NCI-H146 (cell line): ENCODE measurements at regions not wholly inside any gene's neighbourhood (a gene's known extent, or its start where the extent isn't known, plus 50 kb on each side); places are given as distances from the start of the nearest gene placed in this dataset.
"Not testable (repeated sequence)": the region's sequence is repeated elsewhere in the genome, so short reads cannot be mapped to it uniquely, and the experiment has no call there.

Experiments
- DNase-seq: peaks from one replicate; lab custom pipeline; 2025; lab: John Stamatoyannopoulos, UW

DNA sequence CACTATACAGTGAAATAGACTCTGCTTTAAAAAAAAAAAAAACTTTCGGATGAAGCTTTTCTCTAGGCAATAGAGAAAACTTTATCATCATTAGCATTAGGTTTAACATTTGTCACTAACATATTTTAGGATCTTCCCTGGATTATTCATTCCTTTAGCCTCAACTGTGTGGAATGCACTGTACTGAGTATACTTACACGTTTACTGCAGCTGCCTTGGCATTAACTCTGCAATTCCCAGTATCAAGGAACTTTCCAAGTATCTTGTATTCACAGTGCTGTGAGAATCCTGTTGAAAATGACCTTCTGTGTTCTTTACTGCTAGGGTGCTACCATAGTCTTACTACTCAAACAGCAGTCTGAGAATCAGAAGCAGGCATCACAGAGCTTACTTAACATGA, 328.2 kb upstream of the COL3A1 start:
- no peak for DNase-seq

DNA sequence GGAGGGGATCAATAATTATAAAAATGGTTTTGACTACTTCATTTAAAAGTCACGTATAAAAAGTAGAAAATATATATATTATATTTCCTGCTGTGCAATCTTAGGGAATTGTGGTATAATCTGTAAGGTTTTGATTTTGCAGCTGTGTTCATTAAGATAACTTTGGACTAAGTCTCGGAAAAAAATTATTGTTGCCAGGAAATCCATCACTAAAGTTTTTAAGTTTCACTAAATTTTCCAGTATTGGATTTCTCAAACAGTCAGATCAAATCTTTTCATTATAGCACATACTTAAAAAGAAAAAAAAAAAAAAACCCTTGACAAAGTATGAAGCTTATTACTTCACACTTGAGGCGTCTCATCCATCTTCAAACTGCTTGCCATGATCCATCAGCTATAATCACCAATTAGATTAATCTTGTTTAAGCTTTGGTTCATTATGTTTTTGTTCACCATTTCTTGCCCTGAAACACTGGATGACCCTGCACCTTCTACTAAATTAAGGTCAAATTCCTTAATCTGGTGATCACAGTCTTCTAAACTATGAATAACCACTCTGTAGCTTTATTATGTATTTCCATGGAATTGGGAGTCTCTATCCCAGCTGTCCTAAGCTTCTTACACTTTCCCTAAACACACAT, 326.6 kb upstream of the COL3A1 start:
- DNase-seq, result no peak

DNA sequence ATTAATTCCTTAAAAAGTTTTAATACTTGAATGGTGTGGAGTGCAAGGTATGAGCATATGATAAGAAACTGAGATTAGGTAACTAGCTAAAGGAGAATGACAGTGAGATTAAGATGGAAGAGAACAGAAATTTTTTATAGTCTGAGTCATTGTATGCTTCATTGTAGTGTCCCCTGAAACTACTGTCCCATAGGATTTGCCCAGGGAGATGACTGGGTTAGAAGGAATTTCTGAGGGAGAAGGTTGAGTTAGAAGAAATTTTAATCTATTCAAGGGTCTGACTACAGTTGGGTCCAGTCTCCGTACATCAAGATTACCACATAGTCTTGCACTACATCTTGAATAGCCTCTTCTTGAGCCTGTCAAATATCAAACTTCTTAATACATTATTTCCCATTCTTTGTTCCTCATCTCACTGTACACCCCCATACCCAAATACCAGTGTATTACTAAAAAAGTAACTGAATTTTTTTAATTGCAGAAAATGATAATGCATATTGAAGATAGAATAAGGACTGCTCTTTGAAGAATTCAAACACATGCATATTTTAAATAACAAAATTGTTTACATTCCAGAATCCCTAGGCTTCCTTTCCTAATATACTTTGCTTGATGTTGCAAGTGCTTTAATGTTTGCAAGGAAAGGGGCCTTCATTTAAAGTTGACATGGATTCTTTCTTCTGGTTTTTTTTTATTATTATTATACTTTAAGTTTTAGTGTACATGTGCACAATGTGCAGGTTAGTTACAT, 314.3 kb upstream of the COL3A1 start:
- DNase-seq, result no peak

DNA sequence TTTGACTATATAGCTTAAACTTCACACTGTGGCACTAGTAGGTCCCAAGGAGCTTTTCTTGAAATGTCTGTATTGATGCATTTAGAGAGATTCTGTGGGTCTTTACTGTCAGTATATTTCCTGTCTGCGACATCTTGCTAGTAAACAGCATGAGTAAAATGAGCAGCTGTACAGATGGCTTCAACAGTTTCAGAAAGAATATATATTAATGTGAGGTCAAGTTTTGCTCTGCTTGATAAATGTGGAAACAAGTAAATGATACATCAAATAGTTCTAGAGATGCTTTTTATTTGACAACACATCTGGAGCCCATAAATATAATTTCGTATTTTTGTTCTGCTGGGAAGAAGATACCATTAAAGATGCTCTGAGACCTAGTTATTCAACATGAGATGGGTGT, 310.9 kb upstream of the COL3A1 start:
- DNase-seq, result no peak

DNA sequence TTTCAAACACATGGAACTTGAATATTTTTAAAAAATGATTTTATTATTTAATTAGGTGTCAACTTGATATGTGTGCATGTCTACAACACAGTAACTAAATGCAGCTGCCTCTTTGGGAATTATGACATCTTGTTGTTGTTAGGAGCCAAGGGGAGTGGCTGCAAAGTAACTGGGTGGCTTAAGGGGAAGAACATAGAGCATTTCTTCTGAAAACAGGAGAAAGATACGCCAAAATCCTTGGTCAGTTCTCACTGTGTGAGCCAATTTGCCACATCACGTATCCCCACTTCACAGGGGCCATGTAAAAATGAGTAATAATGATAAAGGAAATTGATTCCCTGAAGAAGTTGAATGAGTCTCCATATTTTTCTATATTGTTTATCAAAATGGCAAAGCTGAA, 309.8 kb upstream of the COL3A1 start:
- no peak for DNase-seq

DNA sequence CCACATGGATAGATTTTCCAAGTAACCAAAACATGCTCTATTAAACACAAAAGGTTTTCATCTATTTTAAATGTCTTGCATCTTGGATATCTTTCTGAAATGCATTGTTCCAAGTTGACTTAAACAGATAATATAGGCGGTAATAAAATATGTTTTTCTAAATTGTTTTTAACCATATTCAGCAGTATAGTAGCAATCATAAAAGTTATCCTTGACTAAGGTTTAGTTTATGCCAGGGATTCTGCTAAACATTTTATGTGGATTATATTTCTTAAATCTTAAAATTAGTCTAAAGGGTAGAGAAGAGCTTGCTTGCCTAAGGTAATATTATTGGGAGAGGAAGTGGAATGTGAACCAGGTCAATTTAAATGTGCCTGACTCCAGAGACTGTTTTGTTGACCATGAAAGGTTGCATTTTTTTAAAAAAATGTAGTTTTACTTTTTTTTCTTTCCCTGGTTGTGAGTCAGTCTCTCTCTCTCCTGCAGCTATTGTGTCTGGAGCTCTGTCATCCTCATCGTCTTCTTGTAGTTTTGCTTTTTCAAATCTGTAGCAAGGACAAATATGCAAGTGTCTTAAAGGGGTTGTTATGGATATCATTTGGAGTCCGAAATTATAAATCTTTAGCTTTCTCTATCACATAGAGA, 309.1 kb upstream of the COL3A1 start:
- DNase-seq, result no peak

DNA sequence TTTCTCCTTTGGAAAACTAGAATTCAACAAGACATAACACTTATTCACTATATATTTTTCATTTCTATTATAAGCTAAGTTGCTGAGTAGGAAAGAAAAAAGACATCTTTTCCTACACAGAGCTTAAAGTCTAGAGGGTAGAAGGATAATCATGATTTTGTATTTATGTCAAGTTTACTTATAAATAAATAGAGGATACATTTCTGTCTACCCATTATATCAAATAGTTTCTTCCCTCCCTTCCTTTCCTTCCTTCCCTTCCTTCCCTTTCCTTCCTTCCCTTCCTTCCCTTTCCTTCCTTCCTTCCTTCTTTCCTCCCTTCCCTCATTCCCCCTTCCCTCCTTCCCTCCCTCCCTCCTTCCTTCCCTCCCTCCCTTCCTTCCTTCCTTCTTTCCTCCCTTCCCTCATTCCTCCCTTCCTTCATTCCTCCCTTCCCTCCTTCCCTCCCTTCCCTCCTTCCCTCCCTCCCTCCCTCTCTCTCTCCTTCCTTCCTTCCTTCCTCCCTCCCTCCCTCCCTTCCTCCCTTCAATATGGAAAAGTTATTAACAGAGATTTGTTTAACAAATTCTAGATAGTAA, 308.4 kb upstream of the COL3A1 start:
- DNase-seq, result no peak

DNA sequence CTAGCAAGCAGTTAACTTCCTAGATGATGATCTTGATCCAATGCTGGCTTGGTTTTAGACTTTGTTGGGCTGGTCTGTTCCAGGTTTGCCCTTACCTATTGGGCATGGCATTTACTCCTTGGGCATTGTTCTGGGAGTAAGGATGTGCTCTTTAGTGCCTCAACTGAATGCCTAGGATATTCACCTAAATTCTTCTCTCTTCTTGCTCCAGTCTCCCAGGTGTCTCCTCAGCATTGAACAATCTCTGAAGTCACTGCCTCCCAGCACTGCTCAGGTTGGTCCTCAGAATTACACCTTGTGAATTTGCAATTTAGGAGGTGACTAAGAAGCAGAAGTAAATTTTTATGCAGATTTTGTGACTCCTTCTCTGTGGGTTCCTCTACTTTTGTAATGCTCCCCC, 307.7 kb upstream of the COL3A1 start:
- DNase-seq, result no peak

DNA sequence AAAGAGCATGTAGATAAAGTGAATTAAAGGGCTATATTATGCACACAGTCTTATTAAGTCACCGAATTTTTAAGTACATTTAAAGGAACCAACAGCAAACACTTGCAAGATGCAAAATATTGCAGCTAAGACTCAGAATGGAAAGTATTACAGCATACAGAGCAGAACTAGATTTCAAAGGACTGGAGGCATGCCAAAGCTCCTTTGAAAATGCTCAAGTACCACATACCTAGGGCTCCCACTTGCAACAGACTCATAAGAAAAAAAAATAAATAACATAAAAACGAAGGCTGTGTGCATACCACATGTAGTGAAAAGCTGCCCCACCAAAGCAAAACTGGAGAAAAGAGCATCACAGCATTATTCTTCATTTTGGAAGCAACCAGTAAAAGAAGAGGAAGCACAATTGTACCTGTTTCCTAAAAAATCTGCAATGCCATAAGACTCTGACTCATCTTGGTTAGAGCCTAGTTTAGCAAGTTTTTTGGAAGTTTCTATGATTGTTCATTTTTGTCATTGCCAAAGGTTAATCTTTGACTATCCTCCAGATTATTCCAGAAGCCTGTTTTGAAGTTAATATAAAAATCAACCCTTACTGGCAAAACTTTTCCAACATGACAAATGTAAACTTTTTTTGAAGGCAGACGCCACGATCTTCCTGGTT, 306.0 kb upstream of the COL3A1 start:
- no peak for DNase-seq

DNA sequence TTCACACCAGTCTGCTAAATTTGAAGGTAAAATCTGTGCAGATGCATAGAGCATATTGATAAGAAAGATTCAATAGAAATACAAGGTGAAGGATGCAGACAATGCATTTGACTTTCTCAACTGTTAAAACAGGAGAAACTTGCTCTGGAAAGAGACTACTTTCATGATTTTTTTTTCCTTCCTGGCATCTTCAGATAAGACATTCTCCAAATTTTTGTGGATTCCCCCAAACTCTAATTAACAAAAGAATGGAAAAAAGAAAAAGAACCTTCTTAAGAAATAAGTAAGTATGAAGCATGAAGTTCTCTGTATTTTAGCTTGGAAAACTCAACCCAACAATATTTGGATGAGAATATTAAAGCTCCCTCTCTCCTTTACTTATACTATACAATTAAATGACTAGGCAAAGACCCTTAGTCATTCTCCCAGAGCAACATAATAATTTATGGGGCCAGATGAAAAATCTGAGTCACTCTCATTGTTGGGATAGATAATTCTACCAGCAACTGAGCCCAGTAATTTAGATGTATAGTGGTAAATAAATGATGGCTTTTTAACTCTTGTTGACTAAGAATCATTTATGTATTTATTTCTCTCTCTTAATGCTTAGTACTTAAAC, 298.7 kb upstream of the COL3A1 start:
- no peak for DNase-seq

DNA sequence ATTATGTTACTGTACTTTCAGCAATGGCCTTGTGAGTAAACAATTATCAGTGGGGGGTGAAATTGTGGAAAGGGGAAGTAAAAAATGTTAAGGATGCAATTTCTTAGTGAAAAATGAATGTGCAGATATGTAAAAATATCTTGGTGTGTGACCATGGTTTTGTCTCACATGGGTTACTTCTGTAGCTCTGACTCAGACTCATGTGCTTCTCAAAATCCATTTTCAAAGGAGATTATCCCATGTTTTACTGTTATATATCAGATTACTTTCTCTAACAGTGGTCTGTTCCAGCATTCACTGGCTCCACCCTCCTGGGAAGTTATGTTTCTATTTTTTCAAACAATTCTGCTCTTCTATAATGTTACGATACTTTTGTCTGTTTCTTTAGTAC, 298.2 kb upstream of the COL3A1 start:
- DNase-seq, result no peak

DNA sequence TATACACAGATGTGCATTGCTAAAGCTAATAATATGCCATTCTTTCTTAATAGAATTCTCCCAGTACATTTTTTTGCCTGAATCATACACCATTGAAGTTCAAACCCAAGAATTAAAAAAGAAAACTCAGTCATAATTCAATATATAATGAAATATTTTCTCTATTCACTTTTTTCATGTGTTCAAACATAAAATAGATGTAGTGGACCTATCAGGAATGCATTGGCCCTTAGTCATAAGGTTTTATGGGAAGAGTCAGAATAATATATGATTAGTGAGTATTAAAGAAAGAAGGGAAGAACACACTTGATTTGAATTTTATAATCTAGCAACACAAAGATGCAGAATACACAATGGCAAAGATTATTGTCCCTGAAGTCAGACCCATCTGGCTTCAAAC, 297.0 kb upstream of the COL3A1 start:
- no peak for DNase-seq

DNA sequence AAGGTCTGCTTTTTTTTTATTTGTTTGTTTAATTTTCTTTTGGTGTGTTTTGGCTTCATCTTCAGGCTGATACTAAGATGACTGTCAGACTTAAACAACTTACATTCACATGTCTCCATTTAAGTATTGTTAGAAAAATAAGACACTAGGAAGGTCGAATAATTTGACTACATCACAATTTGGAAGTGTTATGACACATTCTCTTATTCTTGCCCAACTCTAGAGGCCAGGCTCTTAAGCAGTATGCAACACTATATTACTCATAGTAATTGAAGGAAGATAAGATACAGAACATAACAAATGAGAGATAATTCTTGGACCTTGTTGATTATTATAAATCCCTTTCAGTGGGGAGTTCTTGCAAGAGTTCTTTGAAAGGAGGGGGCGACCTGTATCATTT, 295.3 kb upstream of the COL3A1 start:
- DNase-seq, result no peak

DNA sequence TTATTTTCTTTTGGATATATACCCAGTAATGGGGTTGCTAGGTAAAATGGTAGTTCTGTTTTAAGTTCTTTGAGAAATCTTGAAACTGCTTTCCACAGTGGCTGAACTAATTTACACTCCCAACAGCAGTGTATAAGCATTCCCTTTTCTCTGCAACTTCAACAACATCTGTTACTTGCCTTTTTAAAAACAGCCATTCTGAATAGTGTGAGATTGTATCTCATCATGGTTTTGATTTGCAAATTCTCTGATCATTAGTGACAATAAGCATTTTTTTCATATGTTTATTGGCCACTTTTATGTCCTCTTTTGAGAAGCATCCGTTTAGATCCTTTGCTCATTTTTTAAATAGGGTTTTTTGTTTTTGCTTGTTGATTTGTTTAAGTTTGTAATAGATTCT, 291.3 kb upstream of the COL3A1 start:
- DNase-seq, result no peak

DNA sequence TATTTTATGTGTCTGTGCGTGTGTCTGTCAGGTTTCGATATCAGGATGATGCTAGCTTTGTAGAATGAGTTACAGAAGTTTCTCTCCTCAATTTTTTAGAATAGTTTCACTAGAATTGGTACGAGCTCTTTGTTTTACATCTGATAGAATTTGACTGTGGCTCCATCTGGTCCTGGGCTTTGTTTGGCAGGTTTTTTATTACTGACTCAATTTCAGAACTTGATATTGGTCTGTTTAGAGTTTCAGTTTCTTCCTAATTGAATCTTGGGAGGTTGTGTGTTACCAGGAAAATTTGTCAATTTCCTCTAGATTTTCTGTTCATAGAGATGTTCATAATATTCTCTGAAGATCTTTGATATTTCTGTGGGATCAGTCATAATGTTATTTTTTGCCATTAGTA, 289.4 kb upstream of the COL3A1 start:
- no peak for DNase-seq

DNA sequence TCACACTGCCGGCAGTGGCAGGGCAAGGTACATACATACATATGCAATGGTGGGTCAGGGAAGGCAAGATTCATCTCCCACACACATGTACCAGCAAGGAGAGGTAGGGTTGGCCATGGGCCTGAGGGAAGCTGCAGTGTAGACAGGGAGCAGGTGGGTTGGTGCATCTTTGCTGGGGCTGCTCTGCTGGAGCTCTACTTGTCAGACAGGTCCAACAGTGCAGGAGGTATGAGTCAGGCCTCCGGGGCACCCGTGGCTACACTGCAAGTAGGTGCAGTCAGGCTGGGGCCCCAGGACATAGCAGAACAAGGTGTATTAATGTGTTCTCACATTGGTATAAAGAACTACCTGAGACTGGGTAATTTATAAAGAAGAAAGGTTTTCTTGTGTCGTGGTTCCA, 281.1 kb upstream of the COL3A1 start:
- DNase-seq, result no peak

DNA sequence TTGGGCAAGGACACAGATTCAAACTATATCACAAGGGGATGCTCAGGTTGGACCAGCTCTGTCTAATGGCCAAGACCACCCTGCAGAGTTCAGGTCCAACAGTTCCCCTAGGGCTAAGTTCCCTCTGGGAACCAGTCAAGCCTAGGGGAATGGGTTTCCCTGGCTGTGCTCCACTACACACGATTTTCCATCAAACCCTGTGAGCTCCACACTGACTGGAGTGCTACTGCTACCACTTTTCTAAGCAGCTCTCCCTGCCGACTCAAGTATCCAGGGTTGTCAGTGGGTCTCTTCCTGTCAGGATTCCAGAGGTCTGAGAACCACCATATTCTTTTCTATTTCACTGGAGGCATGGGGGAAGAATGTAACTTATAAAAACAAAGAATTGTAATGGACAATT, 280.4 kb upstream of the COL3A1 start:
- DNase-seq, result no peak

DNA sequence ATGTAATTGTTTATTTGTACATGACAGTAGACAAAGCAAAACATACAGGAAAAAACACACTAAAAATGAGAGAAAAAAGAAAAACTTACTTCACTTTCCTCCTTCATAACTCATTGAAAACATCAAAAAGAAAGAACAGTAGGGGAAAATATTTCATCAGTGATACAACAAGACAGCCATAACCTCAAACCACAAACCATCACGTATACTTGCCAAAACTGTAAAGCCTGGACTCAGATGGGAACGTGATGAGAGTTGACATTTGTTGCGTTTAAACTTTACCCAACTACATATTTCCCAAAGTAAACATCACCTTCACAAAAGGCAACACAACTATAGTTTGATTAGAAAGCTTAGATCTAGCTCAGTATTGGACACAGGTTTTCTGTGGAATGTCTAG, 278.2 kb upstream of the COL3A1 start:
- no peak for DNase-seq

DNA sequence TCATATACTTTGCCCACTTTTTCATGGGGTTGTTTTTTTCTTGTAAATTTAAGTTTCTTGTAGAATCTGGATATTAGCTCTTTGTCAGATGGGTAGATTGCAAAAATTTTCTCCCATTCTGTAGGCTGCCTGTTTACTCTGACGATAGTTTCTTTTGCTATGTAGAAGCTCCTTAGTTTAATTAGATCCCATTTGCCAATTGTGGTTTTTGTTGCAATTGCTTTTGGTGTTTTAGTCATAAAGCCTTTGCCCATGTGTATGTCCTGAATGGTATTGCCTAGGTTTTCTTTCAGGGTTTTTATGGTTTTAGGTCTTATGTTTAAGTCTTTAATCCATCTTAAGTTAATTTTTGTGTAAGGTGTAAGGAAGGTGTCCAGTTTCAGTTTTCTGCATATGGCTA, 276.0 kb upstream of the COL3A1 start:
- not testable (repeated sequence) for DNase-seq

DNA sequence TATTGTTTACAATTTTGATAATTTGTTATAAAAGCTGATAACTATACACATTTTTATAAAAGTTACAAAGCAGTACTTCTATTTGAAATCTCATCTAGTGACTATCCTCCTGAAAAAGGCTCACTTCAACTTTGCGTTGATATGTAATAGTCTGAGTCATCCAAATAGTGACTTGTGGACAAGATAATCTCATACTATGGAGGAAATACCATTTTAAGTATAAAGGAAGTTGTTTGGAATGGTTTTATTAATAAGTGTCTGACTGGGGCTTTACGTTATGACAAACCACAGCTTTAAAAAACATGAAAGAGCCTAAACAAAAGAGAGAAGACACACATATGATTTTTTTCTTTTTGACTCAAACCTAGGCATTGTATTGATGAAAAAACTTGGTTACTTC, 272.3 kb upstream of the COL3A1 start:
- no peak for DNase-seq

DNA sequence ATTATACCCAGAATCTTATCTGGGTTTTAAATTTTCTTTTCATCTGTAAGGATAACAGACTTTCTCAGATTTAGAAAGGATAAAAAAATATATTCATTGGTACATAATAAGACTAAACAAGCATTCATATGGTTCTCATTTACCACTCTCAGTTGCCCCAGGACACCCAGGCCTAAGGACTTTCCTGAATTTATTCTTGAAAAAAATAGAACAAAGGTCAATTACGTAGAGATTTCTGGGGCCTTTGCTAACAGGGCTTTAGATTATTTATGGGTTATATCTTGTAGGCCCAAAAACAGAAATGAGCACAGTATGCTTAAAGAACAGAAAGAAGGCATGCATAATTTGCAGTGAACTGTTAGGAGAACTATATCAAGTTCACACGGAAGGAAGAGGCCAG, 269.0 kb upstream of the COL3A1 start:
- no peak for DNase-seq

DNA sequence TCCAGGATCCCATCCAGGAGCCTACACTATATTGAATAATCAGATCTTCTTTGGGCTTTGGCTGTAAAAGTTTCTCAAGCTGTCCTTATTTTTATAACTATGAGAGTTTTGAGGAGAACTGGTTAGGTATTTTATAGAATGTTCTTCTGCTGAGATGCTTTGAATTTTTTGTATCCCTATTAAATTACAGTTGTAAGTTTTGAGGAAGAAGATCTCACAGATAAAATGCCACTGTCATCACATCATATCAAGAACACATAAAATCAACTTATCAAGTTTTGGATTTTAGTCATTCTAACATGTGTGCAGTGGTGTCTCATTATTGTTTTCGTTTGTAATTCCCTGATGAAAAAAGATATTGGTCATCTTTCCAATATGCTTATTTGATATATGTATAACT, 260.2 kb upstream of the COL3A1 start:
- no peak for DNase-seq
